ENCODE measurements at regions not wholly inside any gene's neighbourhood (a gene's known extent, or its start where the extent isn't known, plus 50 kb on each side); places are given as distances from the start of the nearest gene placed in this dataset.

- TF ChIP-seq ZBTB33 (IDR thresholded peaks at IDR 0.05), result no peak
- TF ChIP-seq ZBTB11 (CRISPR knock-in tag; IDR thresholded peaks at IDR 0.05), result no peak
- no peak for TF ChIP-seq TBL1XR1 (IDR thresholded peaks at IDR 0.05; ENCODE audit: low read depth, low read length)
- no peak for TF ChIP-seq NFIC (IDR thresholded peaks at IDR 0.05; ENCODE audit: low read depth, low read length)
Observed at GRCh38 chr5:8868283-8868682, 677.6 kb downstream of the SEMA5A start (continued).

GRCh38 chr5:8869932-8870331, 675.9 kb downstream of the SEMA5A start:
- intact Hi-C loops (cut with micrococcal nuclease; ENCODE audit: unreplicated experiment), result no loop called here
- ChIA-PET POLR2A (no interaction called here), CTCF (no interaction called here), SMC1A (ENCODE audit: uncharacterized antibody, unreplicated experiment) (no interaction called here), RAD21 (ENCODE audit: unreplicated experiment) (no interaction called here)
- no peak overlapping the region for H3K4me3 ChIP-seq
- no peak overlapping the region for H3K27ac ChIP-seq (ENCODE audit: control insufficient read depth, insufficient read depth)
- no TSS peak for BruUV-seq (replicated peaks)
- H2AFZ ChIP-seq (ENCODE audit: control insufficient read depth, low read depth, low read length), result no peak overlapping the region
- no peaks in the 10 kb centered on the region for H3K9me3 ChIP-seq (replicated peaks; ENCODE audit: control insufficient read depth, insufficient read depth, low read length)
- no peaks in the 10 kb centered on the region for H3K79me2 ChIP-seq (ENCODE audit: control insufficient read depth, insufficient read depth, low read length)
- no peaks in the 10 kb centered on the region for H3K36me3 ChIP-seq (ENCODE audit: control insufficient read depth in 2 of 2, insufficient read depth in 2 of 2, low read length in 1 of 2)
- no peaks in the 10 kb centered on the region for H4K20me1 ChIP-seq (ENCODE audit: control insufficient read depth, insufficient read depth)
- ATAC-seq (no peak), DNase-seq (ENCODE audit: low read depth, low spot score) (no peak), FAIRE-seq (no peak)
- H3K4me1 ChIP-seq (ENCODE audit: control insufficient read depth, insufficient read depth, low read length), result no peaks in the 10 kb centered on the region
- H3K4me2 ChIP-seq (ENCODE audit: control insufficient read depth, insufficient read depth), result no peak overlapping the region
- H3K9ac ChIP-seq (ENCODE audit: control insufficient read depth, insufficient read depth, low read length), result no peak overlapping the region
- 51% methylated on average over 12 of the region's 12 CpGs for WGBS (ENCODE audit: insufficient coverage, insufficient replicate concordance, low lambda C conversion rate, missing lambda C conversion rate)
- H3K27me3 ChIP-seq (replicated peaks in 1 of 2; ENCODE audit: control insufficient read depth in 2 of 2, insufficient read depth in 2 of 2, low read length in 1 of 2), result no peaks in the 10 kb centered on the region
- in situ Hi-C loops (cut with MboI), result loop anchor here (10.0 kb wide), 1 partner anchor 335 kb away; no protein-coding TSS in a partner anchor
- TF ChIP-seq RB1 (IDR thresholded peaks at IDR 0.05; ENCODE audit: borderline replicate concordance) (no peak), LARP7 (IDR thresholded peaks at IDR 0.05) (no peak), CBX3 (IDR thresholded peaks at IDR 0.05; ENCODE audit: borderline replicate concordance, low read depth) (no peak), IRF3 (IDR thresholded peaks at IDR 0.05) (no peak), TAF1 (IDR thresholded peaks at IDR 0.05; ENCODE audit: borderline replicate concordance, low read depth, low read length) (no peak), KLF5 (IDR thresholded peaks at IDR 0.05; ENCODE audit: partially characterized antibody) (no peak), PKNOX1 (IDR thresholded peaks at IDR 0.05) (no peak), CTCF (IDR thresholded peaks at IDR 0.05 in 2 of 3, conservative IDR thresholded peaks at IDR 0.05 in 1 of 3; ENCODE audit: control insufficient read depth in 2 of 3, extremely low read depth in 1 of 3, insufficient read depth in 1 of 3, low read depth in 3 of 3, low read length in 3 of 3) (no peak), KAT2A (conservative IDR thresholded peaks at IDR 0.05; ENCODE audit: control insufficient read depth, low read depth, low read length) (no peak)

Measured in GM12878 (cell line).